ENCODE measurements at regions not wholly inside any gene's neighbourhood (a gene's known extent, or its start where the extent isn't known, plus 50 kb on each side); places are given as distances from the start of the nearest gene placed in this dataset.
A peak's percentile ranks its signal among the peaks of the same experiment; 100 is the strongest.
"Not testable (repeated sequence)": the region's sequence is repeated elsewhere in the genome, so short reads cannot be mapped to it uniquely, and the experiment has no call there.

GRCh38 chr11:29095821-29096220 is 921.0 kb downstream of the KCNA4 start:
- no peak for DNase-seq
- in situ Hi-C loops (cut with HindIII; ENCODE audit: low pct_ligation_motif_present, low pct_unique_long_range_greater_than_20kb, low sequenced_read_pairs): no loop called here

DNA sequence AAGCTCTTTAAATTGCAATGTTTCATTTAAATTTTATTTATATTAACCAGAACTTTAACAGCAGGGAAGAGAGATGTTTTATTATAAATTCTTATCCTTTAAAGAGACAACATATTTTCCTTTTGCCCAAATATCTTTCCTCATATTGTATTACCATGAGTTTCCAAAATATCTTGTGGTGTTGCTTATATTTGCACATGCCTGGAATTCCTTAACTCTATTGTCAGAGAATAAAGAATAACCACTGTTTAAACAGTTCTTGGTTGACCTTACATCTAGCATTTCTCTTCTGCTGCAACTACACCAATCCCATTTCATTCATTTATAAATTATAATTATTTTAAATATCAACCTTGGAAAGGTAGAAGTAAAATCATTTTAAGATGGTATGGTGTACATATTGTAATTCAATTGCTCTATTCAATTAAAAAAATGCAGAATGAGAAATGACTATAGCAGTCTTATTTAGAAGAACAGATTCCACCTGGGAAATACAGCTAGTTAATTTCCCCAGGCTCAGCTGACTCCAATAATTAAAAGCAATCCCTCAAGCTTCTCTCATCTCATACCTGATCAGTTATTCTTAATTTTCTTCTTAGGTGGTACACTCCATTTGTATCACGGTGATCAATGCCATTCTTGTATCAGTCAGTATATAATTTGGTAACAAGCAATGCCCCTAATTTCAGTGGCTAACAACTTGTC is 923.3 kb downstream of the KCNA4 start:
- in situ Hi-C loops (cut with HindIII; ENCODE audit: low pct_ligation_motif_present, low pct_unique_long_range_greater_than_20kb, low sequenced_read_pairs): no loop called here
- DNase-seq: peak; percentile 59

- in situ Hi-C loops (cut with HindIII; ENCODE audit: low pct_ligation_motif_present, low pct_unique_long_range_greater_than_20kb, low sequenced_read_pairs): no loop called here
- no peak for DNase-seq
Measured at GRCh38 chr11:29087200-29087812, 929.5 kb downstream of the KCNA4 start.

- in situ Hi-C loops (cut with HindIII; ENCODE audit: low pct_ligation_motif_present, low pct_unique_long_range_greater_than_20kb, low sequenced_read_pairs): no loop called here
- DNase-seq: no peak
Measured at GRCh38 chr11:29075726-29076125, 941.1 kb downstream of the KCNA4 start.

DNA sequence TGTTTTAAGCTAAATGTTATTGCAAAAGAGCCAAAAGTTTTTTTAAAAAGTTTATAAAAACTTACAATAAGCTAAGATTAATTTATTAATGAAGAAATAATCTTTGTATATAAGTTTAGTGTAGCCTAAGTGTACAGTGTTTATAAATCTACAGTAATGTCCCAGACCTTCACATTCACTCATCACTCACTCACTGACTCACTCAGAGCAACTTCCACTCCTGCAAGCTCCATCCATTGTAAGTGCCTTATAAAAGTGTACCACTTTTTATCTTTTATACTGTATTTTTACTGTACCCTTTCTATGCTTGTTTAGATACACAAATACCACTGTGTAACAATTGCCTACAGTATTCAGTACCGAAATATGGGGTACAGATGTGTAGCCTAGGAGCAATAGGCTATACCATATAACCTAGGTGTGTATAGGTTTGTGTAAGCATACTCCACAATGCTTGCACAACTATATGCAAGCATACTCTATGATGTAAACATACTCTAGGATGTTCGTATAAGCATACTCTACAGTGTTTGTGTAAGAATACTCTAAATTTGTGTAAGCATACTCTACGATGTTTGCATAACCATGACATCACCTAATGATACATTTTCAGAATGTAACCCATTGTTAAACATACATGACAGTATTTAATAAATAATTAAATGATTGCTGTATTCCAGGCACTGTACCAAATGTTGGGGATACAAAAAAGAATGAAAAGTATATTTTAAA is 953.0 kb downstream of the KCNA4 start:
- DNase-seq: no peak
- in situ Hi-C loops (cut with HindIII; ENCODE audit: low pct_ligation_motif_present, low pct_unique_long_range_greater_than_20kb, low sequenced_read_pairs): no loop called here

DNA sequence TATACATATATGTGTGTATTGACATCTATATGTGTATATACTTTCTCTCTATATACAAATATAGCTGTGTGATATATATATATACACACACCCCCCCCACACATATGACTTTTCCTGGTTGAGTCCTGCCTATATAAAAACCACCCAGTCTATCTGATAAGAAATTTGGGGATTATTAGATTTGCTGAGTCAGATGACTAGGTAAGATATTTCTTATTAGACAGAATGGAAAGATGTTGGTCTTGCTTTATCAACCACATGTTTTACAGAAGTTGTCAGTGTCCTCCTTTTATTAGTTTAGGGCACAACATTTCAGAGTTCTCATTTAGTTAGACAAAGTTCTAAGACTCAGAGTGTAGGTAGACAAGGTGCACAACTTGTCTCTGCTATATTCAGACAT is 953.3 kb downstream of the METTL15 start:
- in situ Hi-C loops (cut with HindIII; ENCODE audit: low pct_ligation_motif_present, low pct_unique_long_range_greater_than_20kb, low sequenced_read_pairs): no loop called here
- DNase-seq: no peak

GRCh38 chr11:29056487-29056886 is 948.3 kb downstream of the METTL15 start:
- in situ Hi-C loops (cut with HindIII; ENCODE audit: low pct_ligation_motif_present, low pct_unique_long_range_greater_than_20kb, low sequenced_read_pairs): not testable (repeated sequence)

GRCh38 chr11:29051935-29052334 is 943.7 kb downstream of the METTL15 start:
- DNase-seq: no peak
- in situ Hi-C loops (cut with HindIII; ENCODE audit: low pct_ligation_motif_present, low pct_unique_long_range_greater_than_20kb, low sequenced_read_pairs): no loop called here

More at GRCh38 chr11:29056487-29056886, 948.3 kb downstream of the METTL15 start:
- not testable (repeated sequence) for DNase-seq

DNA sequence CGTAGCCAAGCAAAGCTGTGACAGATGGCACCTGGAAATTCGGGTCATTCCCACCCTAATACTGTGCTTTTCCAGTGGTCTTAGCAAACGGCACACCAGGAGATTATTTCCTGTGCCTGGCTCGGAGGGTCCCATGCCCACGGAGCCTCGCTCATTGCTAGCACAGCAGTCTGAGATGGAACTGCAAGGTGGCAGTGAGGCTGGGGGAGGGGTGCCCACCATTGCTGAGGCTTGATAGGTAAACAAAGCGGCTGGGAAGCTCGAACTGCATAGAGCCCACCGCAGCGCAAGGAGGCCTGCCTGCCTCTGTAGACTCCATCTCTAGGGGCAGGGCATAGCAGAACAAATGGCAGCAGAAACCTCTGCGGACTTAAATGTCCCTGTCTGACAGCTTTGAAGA is 942.8 kb downstream of the METTL15 start:
- in situ Hi-C loops (cut with HindIII; ENCODE audit: low pct_ligation_motif_present, low pct_unique_long_range_greater_than_20kb, low sequenced_read_pairs): not testable (repeated sequence)

DNA sequence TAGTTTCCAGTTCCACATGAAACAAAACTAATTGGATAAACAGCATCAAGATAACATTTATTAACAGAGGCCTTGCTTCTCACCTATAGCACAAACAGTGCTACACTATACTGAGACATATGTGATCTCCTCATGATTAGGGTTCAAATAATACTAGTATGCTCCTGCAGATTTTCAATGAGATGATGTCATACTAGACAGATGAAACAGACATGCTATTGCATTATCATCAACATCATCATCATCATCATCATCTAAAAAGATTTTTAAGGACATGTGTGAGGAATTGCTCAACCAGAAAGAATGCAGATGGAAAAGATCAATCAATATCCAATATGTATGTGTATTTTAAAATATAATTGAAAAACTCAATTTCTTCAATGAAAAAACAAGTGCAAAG is 932.3 kb downstream of the METTL15 start:
- in situ Hi-C loops (cut with HindIII; ENCODE audit: low pct_ligation_motif_present, low pct_unique_long_range_greater_than_20kb, low sequenced_read_pairs): no loop called here
- DNase-seq: no peak

More for the DNA sequence above, 942.8 kb downstream of the METTL15 start:
- DNase-seq: not testable (repeated sequence)

- no peak for DNase-seq
- in situ Hi-C loops (cut with HindIII; ENCODE audit: low pct_ligation_motif_present, low pct_unique_long_range_greater_than_20kb, low sequenced_read_pairs): no loop called here
Measured at GRCh38 chr11:29032384-29033149, 924.4 kb downstream of the METTL15 start.

DNA sequence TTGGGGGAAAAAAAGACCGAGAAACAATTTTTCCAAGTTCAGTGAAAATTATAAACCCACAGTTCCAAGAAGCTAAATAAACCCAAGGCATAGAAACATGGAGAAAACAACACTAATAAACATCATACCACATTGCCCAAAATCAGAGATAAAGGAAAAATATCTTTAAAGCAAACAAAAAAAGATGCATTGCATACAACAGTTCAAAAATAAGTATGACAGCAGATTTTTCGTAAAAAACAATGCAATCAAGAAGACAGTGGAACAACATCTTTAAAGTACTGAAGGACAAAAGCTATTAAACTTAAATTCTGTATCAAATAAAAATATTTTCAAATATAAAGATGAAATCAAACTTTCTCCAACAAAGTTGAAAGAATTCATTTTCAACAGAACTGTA is 921.3 kb downstream of the METTL15 start:
- in situ Hi-C loops (cut with HindIII; ENCODE audit: low pct_ligation_motif_present, low pct_unique_long_range_greater_than_20kb, low sequenced_read_pairs): no loop called here
- peak; percentile 15 for DNase-seq

DNA sequence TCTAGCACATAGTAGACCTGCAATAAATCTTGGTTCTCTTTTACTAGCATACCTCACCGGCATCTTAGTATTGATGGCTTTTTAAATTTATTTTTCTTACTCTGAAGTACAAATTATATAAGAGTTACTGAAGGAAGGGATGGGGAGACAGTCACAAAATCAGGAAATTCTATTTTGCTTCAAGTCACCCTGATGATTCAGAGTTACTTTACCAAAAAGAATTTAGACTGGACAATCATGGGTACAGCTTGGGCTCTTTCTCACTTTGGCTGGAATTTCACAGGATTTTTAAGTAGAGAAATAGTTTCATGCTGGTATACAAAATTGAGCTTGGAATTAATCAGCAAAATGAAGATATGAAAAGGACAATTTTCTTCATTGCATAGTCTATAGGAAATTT is 919.2 kb downstream of the METTL15 start:
- in situ Hi-C loops (cut with HindIII; ENCODE audit: low pct_ligation_motif_present, low pct_unique_long_range_greater_than_20kb, low sequenced_read_pairs): no loop called here
- DNase-seq: no peak

- in situ Hi-C loops (cut with HindIII; ENCODE audit: low pct_ligation_motif_present, low pct_unique_long_range_greater_than_20kb, low sequenced_read_pairs): no loop called here
- no peak for DNase-seq
Measured at GRCh38 chr11:29026286-29026685, 918.1 kb downstream of the METTL15 start.

DNA sequence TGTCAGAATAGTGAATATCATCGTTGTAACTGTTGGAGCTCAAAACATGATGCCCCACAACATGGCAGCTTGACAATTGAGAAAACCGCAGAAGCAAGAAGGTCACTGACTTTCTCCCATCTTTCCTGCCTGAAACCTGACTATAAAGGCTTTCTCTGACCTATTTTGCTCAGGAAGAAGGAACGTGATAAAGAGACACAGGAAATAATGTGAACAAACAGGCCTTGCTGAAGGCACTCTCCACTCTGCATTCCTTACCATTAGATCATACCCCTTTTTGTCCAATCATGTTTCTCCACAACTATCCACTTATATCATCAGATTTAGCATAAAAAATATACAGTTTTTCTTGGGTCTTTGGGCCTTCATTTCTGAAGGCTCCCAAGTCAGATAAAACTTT is 916.8 kb downstream of the METTL15 start:
- DNase-seq: no peak
- in situ Hi-C loops (cut with HindIII; ENCODE audit: low pct_ligation_motif_present, low pct_unique_long_range_greater_than_20kb, low sequenced_read_pairs): no loop called here

GRCh38 chr11:29024386-29024785 is 916.2 kb downstream of the METTL15 start:
- in situ Hi-C loops (cut with HindIII; ENCODE audit: low pct_ligation_motif_present, low pct_unique_long_range_greater_than_20kb, low sequenced_read_pairs): no loop called here
- no peak for DNase-seq

GRCh38 chr11:29023761-29024160 is 915.6 kb downstream of the METTL15 start:
- no peak for DNase-seq
- in situ Hi-C loops (cut with HindIII; ENCODE audit: low pct_ligation_motif_present, low pct_unique_long_range_greater_than_20kb, low sequenced_read_pairs): no loop called here

GRCh38 chr11:29022676-29023075 is 914.5 kb downstream of the METTL15 start:
- DNase-seq: no peak
- in situ Hi-C loops (cut with HindIII; ENCODE audit: low pct_ligation_motif_present, low pct_unique_long_range_greater_than_20kb, low sequenced_read_pairs): no loop called here

Data from ACHN (cell line).